Fibroblast of skin of back (primary cell): ENCODE measurements at regions not wholly inside any gene's neighbourhood (a gene's known extent, or its start where the extent isn't known, plus 50 kb on each side); places are given as distances from the start of the nearest gene placed in this dataset.
"Not testable (repeated sequence)": the region's sequence is repeated elsewhere in the genome, so short reads cannot be mapped to it uniquely, and the experiment has no call there.

Experiments used
- DNase-seq: peaks from one replicate; pipeline ENCODE4 v3.0.0-alpha.2; 2013

DNA sequence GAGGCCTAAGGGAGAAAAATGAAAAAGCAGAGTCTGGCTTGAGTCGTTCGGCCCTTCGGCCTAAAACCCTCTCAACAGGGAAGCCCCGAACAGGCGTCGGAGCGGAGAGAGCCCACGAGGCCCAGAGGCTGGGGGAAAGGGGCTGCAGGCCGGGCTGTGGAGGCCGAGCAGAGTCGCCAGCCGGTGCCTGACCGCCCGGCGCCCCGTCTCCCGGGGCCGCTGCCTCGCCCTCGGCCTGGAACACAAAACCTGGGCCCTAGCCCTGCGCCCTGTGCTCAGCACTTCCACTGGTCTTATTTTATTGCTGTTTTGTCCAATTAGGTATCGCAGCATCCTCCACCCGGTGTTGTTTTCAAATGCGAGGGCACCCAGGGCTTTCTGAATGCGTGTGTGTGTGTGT, 110.1 kb upstream of the FOXD4L5 start:
- DNase-seq, result not testable (repeated sequence)

DNA sequence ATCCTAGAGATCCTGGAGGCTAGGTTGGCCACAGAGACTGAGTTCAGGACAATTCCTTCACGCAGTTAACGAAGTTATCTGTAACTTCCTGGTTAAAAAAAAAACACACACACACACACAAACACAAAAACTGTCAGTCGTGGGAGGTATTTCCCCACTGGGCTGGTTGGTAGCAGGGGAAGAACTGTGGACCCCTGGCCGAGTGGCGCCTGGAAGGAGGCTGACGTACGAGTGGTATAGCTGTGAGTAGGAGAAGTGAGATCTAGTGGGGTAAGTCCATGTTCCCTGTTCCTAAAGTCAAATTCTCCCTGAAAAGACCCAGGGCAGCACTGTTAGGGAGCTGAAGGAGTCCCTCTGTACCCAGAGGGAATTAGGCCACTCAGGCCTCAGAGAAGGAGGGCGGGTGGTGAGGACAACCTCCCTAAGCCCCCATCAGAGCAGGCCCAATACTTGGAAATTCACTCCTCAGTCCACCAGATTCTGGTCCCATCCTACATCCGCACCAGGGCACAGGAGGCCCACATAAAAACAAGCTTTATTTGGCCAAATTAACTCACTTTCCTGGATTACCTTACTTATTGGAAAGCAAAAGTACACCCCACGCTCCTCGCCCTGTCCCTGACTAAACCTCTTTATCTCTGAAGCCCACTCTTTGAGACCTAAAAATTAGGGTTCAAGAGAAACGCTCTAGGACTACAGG, 108.3 kb upstream of the FOXD4L5 start:
- not testable (repeated sequence) for DNase-seq

DNA sequence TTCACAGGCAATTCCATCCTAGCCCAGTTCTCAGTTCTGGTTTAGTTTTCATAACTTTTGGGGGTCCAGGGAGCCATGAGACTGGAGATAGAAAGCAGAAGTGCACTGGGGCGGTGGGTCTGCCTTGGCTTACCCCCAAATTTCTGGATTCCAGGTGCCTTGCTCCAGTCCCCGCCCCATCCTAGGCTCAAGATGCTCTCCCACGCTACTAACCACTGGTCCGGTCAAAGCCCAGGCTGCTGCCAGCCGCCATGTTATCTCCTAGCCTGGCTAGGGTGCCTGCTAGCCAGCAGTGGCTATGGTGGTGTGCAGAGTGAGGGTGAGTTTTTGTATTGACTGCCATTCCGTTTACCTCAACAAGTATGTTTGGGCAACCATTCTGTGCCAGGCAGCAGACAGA, 107.6 kb upstream of the FOXD4L5 start:
- DNase-seq, result not testable (repeated sequence)

DNA sequence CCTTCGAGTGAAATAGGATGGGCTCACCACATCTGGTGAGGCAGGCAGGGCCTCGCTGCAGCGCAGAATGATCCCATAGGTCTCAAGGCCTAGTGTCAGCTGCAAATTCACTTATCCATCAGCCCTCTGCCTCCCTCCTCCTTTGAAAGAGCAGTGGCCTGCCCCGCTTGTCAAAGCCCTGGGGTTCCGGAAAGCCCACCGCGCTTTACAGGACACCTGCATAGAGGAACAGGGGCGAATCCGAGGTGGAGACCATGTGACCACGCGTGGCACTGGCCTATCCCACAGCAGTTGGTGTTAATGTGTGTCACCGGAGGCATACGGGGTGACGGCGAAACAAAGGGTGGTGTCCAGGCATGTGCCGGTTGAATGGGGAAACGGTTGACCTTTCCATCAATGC, 104.7 kb upstream of the FOXD4L5 start:
- DNase-seq, result not testable (repeated sequence)

DNA sequence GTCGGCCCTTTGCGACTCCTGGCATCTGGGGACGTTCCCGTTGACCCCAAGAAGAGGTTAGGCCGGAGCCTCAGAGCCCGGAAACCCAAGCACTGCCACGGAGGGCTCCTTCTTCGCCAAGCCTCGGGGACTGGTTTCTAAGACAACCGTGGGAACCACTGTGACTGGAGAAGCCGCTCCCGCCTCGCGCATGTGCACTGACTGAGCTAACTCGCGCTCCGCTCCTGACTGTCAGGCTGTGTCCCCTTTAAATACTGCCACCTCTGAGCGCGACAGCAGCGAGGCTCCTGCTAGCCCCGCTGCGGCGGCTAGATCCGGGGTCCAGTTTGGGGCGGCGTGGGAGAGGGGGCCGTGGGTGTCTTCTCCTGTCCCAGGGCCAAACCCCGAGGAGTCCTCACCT, 104.2 kb upstream of the FOXD4L5 start:
- not testable (repeated sequence) for DNase-seq

DNA sequence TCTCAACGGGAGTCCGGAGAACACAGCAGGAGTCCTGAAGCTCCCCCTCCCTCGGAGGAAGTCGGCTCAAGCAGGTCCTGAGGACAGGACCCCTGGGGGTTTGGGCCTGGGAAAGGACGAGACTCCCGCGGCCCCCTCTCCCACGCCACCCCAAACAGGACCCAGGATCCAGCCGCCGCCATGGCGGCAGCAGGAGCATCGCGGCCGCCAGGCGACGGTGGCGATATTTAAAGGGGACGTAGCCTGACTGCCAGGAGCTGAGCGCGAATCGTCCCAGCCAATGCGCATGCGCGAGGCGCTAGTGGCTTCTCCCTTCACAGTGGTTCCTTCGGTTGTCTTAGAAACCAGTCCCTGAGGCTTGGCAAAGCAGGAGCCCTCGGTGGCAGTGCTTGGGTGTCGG, 101.7 kb upstream of the FOXD4L5 start:
- DNase-seq, result peak; percentile 68

DNA sequence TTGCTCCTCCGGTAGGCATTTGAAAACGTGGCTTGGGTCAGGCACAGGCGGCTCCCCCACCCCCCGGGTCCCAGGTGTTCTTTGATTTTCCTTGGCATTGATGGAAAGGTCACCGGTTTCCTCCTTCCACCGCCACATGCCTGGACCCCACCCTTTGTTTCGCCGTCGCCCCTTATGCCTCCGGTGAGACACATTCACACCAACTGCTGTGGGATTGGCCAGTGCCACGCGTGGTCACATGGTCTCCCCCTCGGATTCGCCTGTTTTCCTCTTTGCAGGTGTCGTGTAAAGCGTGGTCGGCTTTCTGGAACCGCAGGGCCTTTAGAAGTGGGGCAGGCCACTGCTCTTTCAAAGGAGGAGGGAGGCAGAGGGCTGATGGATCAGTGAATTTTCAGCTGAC, 101.2 kb upstream of the FOXD4L5 start:
- not testable (repeated sequence) for DNase-seq

DNA sequence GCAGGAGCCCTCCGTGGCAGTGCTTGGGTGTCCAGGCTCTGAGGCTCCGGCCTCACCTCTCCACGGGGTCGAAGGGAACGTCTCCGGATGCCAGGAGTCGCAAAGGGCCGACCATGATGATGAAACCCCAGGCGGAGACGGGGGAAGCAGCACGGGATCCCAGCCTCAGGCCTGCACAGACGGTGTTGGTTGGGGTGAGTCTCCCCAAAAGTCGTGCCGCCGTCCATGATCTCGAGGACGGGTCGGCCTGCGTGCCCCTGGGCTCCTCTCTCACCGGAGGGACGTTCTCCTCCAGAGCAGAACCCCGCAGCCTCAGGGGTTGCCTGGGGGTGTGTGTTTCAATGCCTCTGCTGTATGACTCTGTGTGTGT, 100.6 kb upstream of the FOXD4L5 start:
- DNase-seq, result not testable (repeated sequence)

DNA sequence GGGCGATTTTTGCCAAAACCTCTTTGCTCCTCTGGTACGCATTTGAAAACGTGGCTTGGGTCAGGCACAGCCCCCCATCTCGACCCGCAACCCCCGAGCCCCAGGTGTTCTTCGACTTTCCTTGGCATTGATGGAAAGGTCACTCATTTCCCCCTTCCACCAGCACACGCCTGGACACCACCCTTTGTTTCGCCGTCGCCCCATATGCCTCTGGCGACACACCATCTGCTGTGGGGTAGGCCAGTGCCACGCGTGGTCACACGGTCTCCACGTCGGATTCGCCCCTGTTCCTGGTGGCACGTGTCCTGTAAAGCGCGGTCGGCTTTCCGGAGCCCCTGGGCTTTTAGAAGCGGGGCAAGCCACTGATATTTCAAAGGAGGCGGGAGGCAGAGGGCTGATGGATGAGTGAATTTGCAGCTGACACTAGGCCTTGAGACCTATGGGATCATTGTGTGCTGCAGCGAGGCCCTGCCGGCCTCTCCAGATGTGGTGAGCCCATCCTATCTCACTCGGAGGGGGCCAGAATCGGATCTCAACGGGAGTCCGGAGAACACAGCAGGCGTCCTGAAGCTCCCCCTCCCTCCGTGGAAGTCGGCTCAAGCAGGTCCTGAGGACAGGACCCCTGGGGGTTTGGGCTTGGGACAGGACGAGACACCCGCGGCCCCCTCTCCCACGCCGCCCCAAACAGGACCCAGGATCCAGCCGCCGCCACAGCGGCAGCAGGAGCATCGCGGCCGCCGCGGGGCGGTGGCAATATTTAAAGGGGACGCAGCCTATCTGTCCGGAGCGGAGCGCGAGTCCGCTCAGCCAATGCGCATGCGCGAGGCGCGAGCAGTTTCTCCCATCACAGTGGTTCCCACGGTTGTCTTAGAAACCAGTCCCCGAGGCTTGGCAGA, 100.0 kb upstream of the FOXD4L5 start:
- DNase-seq, result not testable (repeated sequence)

DNA sequence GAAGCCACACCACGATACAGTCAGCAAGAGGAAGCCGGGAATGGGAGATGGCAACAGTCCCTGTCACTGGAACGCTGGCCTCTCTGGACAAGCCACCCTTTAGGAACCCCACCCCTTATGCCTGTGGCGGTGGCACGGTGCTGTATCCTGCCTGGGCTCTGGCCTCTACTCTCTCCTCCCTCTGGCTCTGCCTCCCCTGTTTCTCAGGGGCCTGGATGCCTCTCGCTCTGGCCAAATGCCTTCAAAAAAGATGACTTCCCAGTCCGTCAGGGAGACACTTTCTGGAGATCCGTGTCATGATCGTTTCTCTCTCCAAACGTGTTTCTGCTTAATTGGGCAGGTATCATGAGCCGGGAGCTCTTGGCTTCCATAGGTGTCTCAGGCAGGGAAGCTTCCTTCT, 99.1 kb upstream of the FOXD4L5 start:
- DNase-seq, result not testable (repeated sequence)

DNA sequence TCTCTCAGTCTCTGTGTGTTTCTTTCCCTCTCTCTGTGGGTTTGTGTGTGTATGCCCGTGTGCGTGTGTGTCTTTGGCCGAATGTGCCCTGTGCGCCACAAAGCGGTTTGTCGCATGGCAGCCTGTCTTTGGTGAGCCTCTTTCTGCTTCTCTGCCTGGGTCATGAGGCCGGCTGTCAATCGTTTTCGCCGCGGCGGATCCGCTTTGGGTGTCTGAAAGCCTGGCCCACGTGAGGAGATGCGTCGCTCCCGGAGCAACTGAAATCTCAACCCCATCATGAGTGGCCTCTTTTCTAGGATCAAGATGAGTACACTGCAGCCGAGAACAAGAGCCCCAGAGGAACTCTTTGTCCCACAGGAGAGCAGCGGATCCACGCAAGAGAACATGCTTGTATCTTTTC, 98.6 kb upstream of the FOXD4L5 start:
- not testable (repeated sequence) for DNase-seq

DNA sequence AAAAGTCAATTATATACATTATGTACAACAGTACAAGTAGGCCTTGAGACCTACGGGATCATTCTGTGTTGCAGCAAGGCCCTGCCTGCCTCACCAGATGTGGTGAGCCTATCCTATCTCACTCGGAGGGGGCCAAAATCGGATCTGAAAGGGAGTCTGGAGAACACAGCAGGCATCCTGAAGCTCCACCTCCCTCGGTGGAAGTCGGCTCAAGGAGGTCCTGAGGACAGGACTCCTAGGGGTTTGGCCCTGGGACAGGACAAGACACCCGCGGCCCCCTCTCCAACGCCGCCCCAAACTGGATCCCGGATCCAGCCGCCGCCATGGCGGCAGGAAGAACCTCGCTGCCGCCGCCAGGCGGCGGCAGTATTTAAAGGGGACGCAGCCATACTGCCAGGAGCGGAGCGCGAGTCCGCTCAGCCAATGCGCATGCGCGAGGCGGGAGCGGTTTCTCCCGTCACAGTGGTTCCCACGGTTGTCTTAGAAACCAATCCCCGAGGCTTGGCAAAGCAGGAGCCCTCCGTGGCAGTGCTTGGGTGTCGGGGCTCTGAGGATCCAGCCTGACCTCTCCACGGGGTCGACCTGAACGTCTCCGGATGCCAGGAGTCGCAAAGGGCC, 97.8 kb upstream of the FOXD4L5 start:
- not testable (repeated sequence) for DNase-seq
